Loucy (cell line): ENCODE measurements at regions not wholly inside any gene's neighbourhood (a gene's known extent, or its start where the extent isn't known, plus 50 kb on each side); places are given as distances from the start of the nearest gene placed in this dataset.

Experiments
- H2AFZ ChIP-seq: fragments of 200-600 bp; sonication (generic); 2 replicates; pipeline ENCODE4 v1.6.0; 2016; ENCODE audit warnings: antibody characterized with exemption, mild to moderate bottlenecking, low read length, moderate library complexity
- H3F3A ChIP-seq: fragments of 200-600 bp; 2 replicates; pipeline ENCODE4 v1.6.0; 2016; ENCODE audit warnings: antibody characterized with exemption, low read depth, mild to moderate bottlenecking
- H3K27me3 ChIP-seq: fragments of 200-600 bp; sonication (generic); 2 replicates; pipeline ENCODE4 v1.6.1; 2014; ENCODE audit warnings: low read length, mild to moderate bottlenecking; ENCODE audit not compliant: insufficient read depth, poor library complexity, severe bottlenecking
- H3K36me3 ChIP-seq: fragments of 200-600 bp; sonication (generic); 2 replicates; pipeline ENCODE4 v1.6.1; 2016; ENCODE audit warnings: low read length; ENCODE audit not compliant: insufficient read depth
- H3K4me1 ChIP-seq: fragments of 200-600 bp; sonication (generic); 2 replicates; pipeline ENCODE4 v1.5.1; 2014; ENCODE audit warnings: low read length, mild to moderate bottlenecking; ENCODE audit not compliant: insufficient read depth, poor library complexity, severe bottlenecking
- H3K4me2 ChIP-seq: fragments of 200-600 bp; sonication (generic); 2 replicates; pipeline ENCODE4 v1.6.0; 2014; ENCODE audit warnings: antibody characterized with exemption, low read length, low read depth, mild to moderate bottlenecking; ENCODE audit not compliant: poor library complexity, severe bottlenecking
- H3K4me3 ChIP-seq: fragments of 200-600 bp; sonication (generic); 2 replicates; pipeline ENCODE4 v1.5.1; 2014; ENCODE audit warnings: low read length, mild to moderate bottlenecking, mixed read lengths; ENCODE audit not compliant: poor library complexity, severe bottlenecking
- H3K79me2 ChIP-seq: fragments of 200-600 bp; sonication (generic); 2 replicates; pipeline ENCODE4 v1.6.1; 2014; ENCODE audit warnings: low read length; ENCODE audit not compliant: insufficient read depth
- H3K9ac ChIP-seq: fragments of 200-600 bp; sonication (generic); 2 replicates; pipeline ENCODE4 v1.6.0; 2014; ENCODE audit warnings: mild to moderate bottlenecking, low read depth, low read length, moderate library complexity; ENCODE audit not compliant: poor library complexity, severe bottlenecking
- H3K9me2 ChIP-seq: fragments of 200-600 bp; sonication (generic); replicated peaks from 2 replicates; pipeline ENCODE4 v1.6.1; 2016; ENCODE audit warnings: low read depth, low read length, mixed read lengths
- H3K9me3 ChIP-seq: fragments of 200-600 bp; sonication (generic); 2 replicates; pipeline ENCODE4 v1.6.1; 2014; ENCODE audit warnings: mild to moderate bottlenecking, antibody characterized with exemption, low read length, low read depth; ENCODE audit not compliant: insufficient read depth
- H4K20me1 ChIP-seq: fragments of 200-600 bp; sonication (generic); 2 replicates; pipeline ENCODE4 v1.6.0; 2014; ENCODE audit warnings: antibody characterized with exemption, low read length, mild to moderate bottlenecking; ENCODE audit not compliant: insufficient read depth, poor library complexity, severe bottlenecking
- EZH2phosphoT487 ChIP-seq: fragments of 200-600 bp; IDR thresholded peaks from 2 replicates; pipeline ENCODE4 v1.6.1; 2018; ENCODE audit warnings: antibody characterized with exemption, mild to moderate bottlenecking, moderate library complexity, borderline replicate concordance
- TF ChIP-seq, protein P1 (sequence below): fragments of 200-600 bp; sonication (generic); conservative IDR thresholded peaks from 2 replicates; pipeline ENCODE4 v1.5.1; 2014; ENCODE audit warnings: mild to moderate bottlenecking, antibody characterized with exemption, low read length

GRCh38 chr3:117010318-117010717, 300.7 kb downstream of the TUSC7 start:
- Histone ChIP-seq H3F3A (no peaks in the 10 kb centered on the region), H3K4me3 (no peak overlapping the region)
- TF ChIP-seq, protein P1, sequence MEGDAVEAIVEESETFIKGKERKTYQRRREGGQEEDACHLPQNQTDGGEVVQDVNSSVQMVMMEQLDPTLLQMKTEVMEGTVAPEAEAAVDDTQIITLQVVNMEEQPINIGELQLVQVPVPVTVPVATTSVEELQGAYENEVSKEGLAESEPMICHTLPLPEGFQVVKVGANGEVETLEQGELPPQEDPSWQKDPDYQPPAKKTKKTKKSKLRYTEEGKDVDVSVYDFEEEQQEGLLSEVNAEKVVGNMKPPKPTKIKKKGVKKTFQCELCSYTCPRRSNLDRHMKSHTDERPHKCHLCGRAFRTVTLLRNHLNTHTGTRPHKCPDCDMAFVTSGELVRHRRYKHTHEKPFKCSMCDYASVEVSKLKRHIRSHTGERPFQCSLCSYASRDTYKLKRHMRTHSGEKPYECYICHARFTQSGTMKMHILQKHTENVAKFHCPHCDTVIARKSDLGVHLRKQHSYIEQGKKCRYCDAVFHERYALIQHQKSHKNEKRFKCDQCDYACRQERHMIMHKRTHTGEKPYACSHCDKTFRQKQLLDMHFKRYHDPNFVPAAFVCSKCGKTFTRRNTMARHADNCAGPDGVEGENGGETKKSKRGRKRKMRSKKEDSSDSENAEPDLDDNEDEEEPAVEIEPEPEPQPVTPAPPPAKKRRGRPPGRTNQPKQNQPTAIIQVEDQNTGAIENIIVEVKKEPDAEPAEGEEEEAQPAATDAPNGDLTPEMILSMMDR: no peak
- TF ChIP-seq EZH2phosphoT487: no peak

DNA sequence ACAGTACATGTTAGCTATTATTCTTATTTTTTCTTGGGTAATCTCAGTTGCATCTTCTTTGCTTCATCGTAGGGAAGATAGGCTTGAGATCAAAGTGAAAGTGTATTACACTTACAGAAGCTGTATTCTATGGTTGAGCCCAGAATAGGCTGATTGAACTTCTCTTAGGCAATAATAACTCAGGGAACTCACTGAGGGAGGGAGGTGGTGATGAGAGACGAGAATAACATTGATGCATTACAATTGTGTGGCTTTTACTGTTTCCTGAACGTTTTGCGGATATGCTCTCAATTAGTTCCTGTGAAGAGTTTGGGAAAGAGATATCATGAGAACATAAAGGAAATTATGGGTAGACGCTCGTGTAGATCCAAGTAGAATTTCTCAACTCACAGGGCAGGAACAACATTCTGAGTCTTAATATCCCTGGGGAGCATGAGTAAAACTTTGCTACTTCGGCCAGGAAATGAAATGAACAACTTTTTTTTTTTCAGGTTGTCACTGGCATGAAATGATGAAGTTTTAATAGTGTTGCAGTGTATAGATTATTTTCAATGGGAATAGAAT, 302.2 kb downstream of the TUSC7 start:
- no peaks in the 10 kb centered on the region for H3K27me3 ChIP-seq
- no peak overlapping the region for H3K9ac ChIP-seq
- H3K4me2 ChIP-seq: no peak overlapping the region
- H4K20me1 ChIP-seq: no peaks in the 10 kb centered on the region
- H3F3A ChIP-seq: no peaks in the 10 kb centered on the region
- no peaks in the 10 kb centered on the region for H3K9me2 ChIP-seq
- H3K79me2 ChIP-seq: no peaks in the 10 kb centered on the region
- H3K4me1 ChIP-seq: no peaks in the 10 kb centered on the region
- no peaks in the 10 kb centered on the region for H3K9me3 ChIP-seq
- TF ChIP-seq EZH2phosphoT487: no peak
- TF ChIP-seq, protein P1: no peak
- no peak overlapping the region for H2AFZ ChIP-seq
- H3K36me3 ChIP-seq: no peaks in the 10 kb centered on the region
- H3K4me3 ChIP-seq: no peak overlapping the region

More at GRCh38 chr3:117010318-117010717, 300.7 kb downstream of the TUSC7 start:
- Histone ChIP-seq H3K9me2 (no peaks in the 10 kb centered on the region), H3K4me1 (no peaks in the 10 kb centered on the region), H3K4me2 (no peak overlapping the region), H3K9ac (no peak overlapping the region), H3K36me3 (no peaks in the 10 kb centered on the region), H3K9me3 (no peaks in the 10 kb centered on the region), H2AFZ (no peak overlapping the region), H3K27me3 (no peaks in the 10 kb centered on the region), H3K79me2 (no peaks in the 10 kb centered on the region), H4K20me1 (no peaks in the 10 kb centered on the region)

DNA sequence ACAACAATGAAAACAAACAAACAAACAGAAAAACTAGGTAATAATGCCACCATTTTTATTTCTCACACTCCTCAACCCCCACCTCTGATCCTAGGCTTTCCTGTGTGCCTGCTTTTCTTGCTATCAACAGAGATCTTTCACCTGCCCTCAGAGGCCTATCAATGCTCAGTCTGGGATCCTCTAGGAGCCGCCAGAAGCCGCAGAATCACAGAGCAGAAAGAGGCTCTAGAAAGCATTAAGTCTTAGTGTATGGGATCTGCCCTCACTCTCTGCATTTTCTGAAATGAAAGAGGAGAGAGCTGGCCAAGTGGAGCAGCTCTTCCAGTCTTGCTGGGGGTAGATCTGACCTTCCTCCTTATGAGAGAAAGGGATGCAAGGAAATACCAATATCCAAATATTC, 306.8 kb downstream of the TUSC7 start:
- no peak overlapping the region for H3K9ac ChIP-seq
- H3K79me2 ChIP-seq: no peaks in the 10 kb centered on the region
- H3K9me2 ChIP-seq: no peaks in the 10 kb centered on the region
- no peaks in the 10 kb centered on the region for H3F3A ChIP-seq
- no peak overlapping the region for H2AFZ ChIP-seq
- no peaks in the 10 kb centered on the region for H3K9me3 ChIP-seq
- no peaks in the 10 kb centered on the region for H3K36me3 ChIP-seq
- H3K4me1 ChIP-seq: no peaks in the 10 kb centered on the region
- no peaks in the 10 kb centered on the region for H4K20me1 ChIP-seq
- TF ChIP-seq EZH2phosphoT487: no peak
- TF ChIP-seq, protein P1: no peak
- no peaks in the 10 kb centered on the region for H3K27me3 ChIP-seq
- no peak overlapping the region for H3K4me3 ChIP-seq
- no peak overlapping the region for H3K4me2 ChIP-seq
